H9 (cell line): ENCODE measurements at regions not wholly inside any gene's neighbourhood (a gene's known extent, or its start where the extent isn't known, plus 50 kb on each side); places are given as distances from the start of the nearest gene placed in this dataset.

Source experiments
- DNase-seq: peaks from one replicate; pipeline ENCODE4 v3.0.0-alpha.2; 2017
- H2AFZ ChIP-seq: one replicate; pipeline ENCODE4 v1.6.1; 2013; ENCODE audit warnings: mild to moderate bottlenecking, low read length, control low read depth, moderate library complexity
- H2AK5ac ChIP-seq: 2 replicates; pipeline ENCODE4 v1.6.1; 2013; ENCODE audit warnings: low read length, control low read depth, mixed read lengths; ENCODE audit not compliant: insufficient read length
- H2BK120ac ChIP-seq: one replicate; pipeline ENCODE4 v1.6.1; 2013; ENCODE audit warnings: low read depth, mild to moderate bottlenecking, low read length, control low read depth, inconsistent platforms; ENCODE audit not compliant: poor library complexity, severe bottlenecking
- H2BK12ac ChIP-seq: 2 replicates; pipeline ENCODE4 v1.6.1; 2013; ENCODE audit warnings: low read length, control low read depth, mixed read lengths, low read depth; ENCODE audit not compliant: insufficient read length
- H2BK15ac ChIP-seq: 2 replicates; pipeline ENCODE4 v1.6.1; 2013; ENCODE audit warnings: low read depth, low read length, control low read depth
- H2BK20ac ChIP-seq: one replicate; pipeline ENCODE4 v1.6.1; 2013; ENCODE audit warnings: low read depth, mild to moderate bottlenecking, low read length, control low read depth, inconsistent platforms; ENCODE audit not compliant: poor library complexity, severe bottlenecking
- H2BK5ac ChIP-seq: 2 replicates; pipeline ENCODE4 v1.6.1; 2013; ENCODE audit warnings: low read length, control low read depth, mixed read lengths; ENCODE audit not compliant: insufficient read length
- H3K14ac ChIP-seq: 2 replicates; pipeline ENCODE4 v1.6.1; 2013; ENCODE audit warnings: low read length, control low read depth; ENCODE audit not compliant: insufficient read depth
- H3K18ac ChIP-seq: 2 replicates; pipeline ENCODE4 v1.6.1; 2013; ENCODE audit warnings: low read depth, mild to moderate bottlenecking, mixed read lengths, low read length, control low read depth; ENCODE audit not compliant: insufficient read length
- H3K23ac ChIP-seq: 2 replicates; pipeline ENCODE4 v1.6.1; 2013; ENCODE audit warnings: low read length, control low read depth, mixed read lengths, low read depth; ENCODE audit not compliant: insufficient read length
- H3K23me2 ChIP-seq: 2 replicates; pipeline ENCODE4 v1.6.1; 2013; ENCODE audit warnings: low read depth, mild to moderate bottlenecking, mixed read lengths, low read length, control low read depth; ENCODE audit not compliant: insufficient read length, poor library complexity, severe bottlenecking
- H3K27ac ChIP-seq: 2 replicates; pipeline ENCODE4 v1.5.1; 2013; ENCODE audit warnings: low read length, control low read depth, mixed read lengths, low read depth; ENCODE audit not compliant: insufficient read length
- H3K27me3 ChIP-seq: 2 replicates; pipeline ENCODE4 v1.6.1; 2013; ENCODE audit warnings: low read length, control low read depth, inconsistent platforms; ENCODE audit not compliant: insufficient read depth
- H3K4ac ChIP-seq: 2 replicates; pipeline ENCODE4 v1.6.1; 2013; ENCODE audit warnings: low read depth, mild to moderate bottlenecking, control low read depth, inconsistent platforms, low read length, moderate library complexity
- H3K4me1 ChIP-seq: 2 replicates; pipeline ENCODE4 v1.6.1; 2013; ENCODE audit warnings: low read length, control low read depth, inconsistent platforms; ENCODE audit not compliant: insufficient read depth
- H3K4me2 ChIP-seq: 2 replicates; pipeline ENCODE4 v1.6.1; 2013; ENCODE audit warnings: low read length, control low read depth, mixed read lengths; ENCODE audit not compliant: insufficient read length, insufficient read depth
- H3K56ac ChIP-seq: 2 replicates; pipeline ENCODE4 v1.6.1; 2013; ENCODE audit warnings: low read depth, mild to moderate bottlenecking, mixed read lengths, low read length, control low read depth; ENCODE audit not compliant: insufficient read length
- H3K79me1 ChIP-seq: 2 replicates; pipeline ENCODE4 v1.6.1; 2013; ENCODE audit warnings: low read depth, mild to moderate bottlenecking, moderate library complexity, low read length, control low read depth, inconsistent platforms; ENCODE audit not compliant: insufficient read depth, poor library complexity, severe bottlenecking
- H3K79me2 ChIP-seq: 2 replicates; pipeline ENCODE4 v1.6.1; 2013; ENCODE audit warnings: low read length, control low read depth, inconsistent platforms; ENCODE audit not compliant: insufficient read depth
- H3K9ac ChIP-seq: 2 replicates; pipeline ENCODE4 v1.6.1; 2013; ENCODE audit warnings: low read length, control low read depth, mixed read lengths; ENCODE audit not compliant: insufficient read length; ENCODE audit errors: extremely low read depth
- H3K9me3 ChIP-seq: one replicate; pipeline ENCODE4 v1.6.1; 2013; ENCODE audit warnings: low read depth, low read length, inconsistent platforms; ENCODE audit not compliant: control insufficient read depth
- H3T11ph ChIP-seq: one replicate; pipeline ENCODE4 v1.6.1; 2013; ENCODE audit warnings: mild to moderate bottlenecking, low read length, control low read depth, inconsistent platforms
- H4K20me1 ChIP-seq: one replicate; pipeline ENCODE4 v1.6.1; 2013; ENCODE audit not compliant: control insufficient read depth, insufficient read length, insufficient read depth
- H4K5ac ChIP-seq: 2 replicates; pipeline ENCODE4 v1.6.1; 2013; ENCODE audit warnings: low read depth, mild to moderate bottlenecking, mixed read lengths, low read length, control low read depth; ENCODE audit not compliant: insufficient read length
- H4K8ac ChIP-seq: replicated peaks from 2 replicates; pipeline ENCODE4 v1.6.1; 2013; ENCODE audit warnings: low read length, control low read depth, mixed read lengths, low read depth; ENCODE audit not compliant: insufficient read length
- H4K91ac ChIP-seq: 2 replicates; pipeline ENCODE4 v1.6.1; 2013; ENCODE audit warnings: low read depth, mild to moderate bottlenecking, moderate library complexity, mixed read lengths, low read length, control low read depth; ENCODE audit not compliant: insufficient read length
- H3K27ac Mint-ChIP-seq, 3 experiments: 2 replicates in 2 of 3; 3 replicates in 1 of 3; pipeline ENCODE4 v1.8.0; 2020 to 2021; ENCODE audit warnings: mixed read lengths in 3 of 3, mild to moderate bottlenecking in 1 of 3, moderate library complexity in 1 of 3
- H3K27me3 Mint-ChIP-seq: 2 replicates; pipeline ENCODE4 v1.8.0; 2021; ENCODE audit warnings: low read depth, mild to moderate bottlenecking, moderate library complexity, mixed read lengths
- H3K36me3 Mint-ChIP-seq, 3 experiments: 2 replicates in 2 of 3; 3 replicates in 1 of 3; pipeline ENCODE4 v1.8.0; 2020 to 2021; ENCODE audit warnings: low read depth in 3 of 3, mixed read lengths in 3 of 3; ENCODE audit not compliant: insufficient read depth in 1 of 3
- H3K4me1 Mint-ChIP-seq, 2 experiments: 2 replicates each; pipeline ENCODE4 v1.8.0; 2020; ENCODE audit warnings: mixed read lengths in 2 of 2
- H3K4me3 Mint-ChIP-seq, 2 experiments: 2 replicates in 1 of 2; 3 replicates in 1 of 2; pipeline ENCODE4 v1.8.0; 2020 to 2021; ENCODE audit warnings: mild to moderate bottlenecking in 2 of 2, mixed read lengths in 2 of 2, moderate library complexity in 1 of 2
- H3K9me3 Mint-ChIP-seq, 2 experiments: 2 replicates in 1 of 2; 3 replicates in 1 of 2; pipeline ENCODE4 v1.8.0; 2020; ENCODE audit warnings: mild to moderate bottlenecking in 2 of 2, mixed read lengths in 2 of 2, moderate library complexity in 1 of 2
- WGBS: extraction: QIAGEN DNeasy Blood & Tissue Kit; methylation state at CpG from one replicate; pipeline ENCODE4 v1.1.7; 2013; ENCODE audit warnings: missing lambda C conversion rate, low lambda C conversion rate, mixed read lengths; ENCODE audit not compliant: insufficient read length; ENCODE audit errors: extremely low coverage; 5-methylcytosine and 5-hydroxymethylcytosine counted together
- TF ChIP-seq, protein P1 (sequence below): fragments of 200-600 bp; sonication (generic); conservative IDR thresholded peaks from 3 replicates; pipeline ENCODE4 v1.8.0; 2021; ENCODE audit warnings: antibody characterized with exemption, mild to moderate bottlenecking

DNA sequence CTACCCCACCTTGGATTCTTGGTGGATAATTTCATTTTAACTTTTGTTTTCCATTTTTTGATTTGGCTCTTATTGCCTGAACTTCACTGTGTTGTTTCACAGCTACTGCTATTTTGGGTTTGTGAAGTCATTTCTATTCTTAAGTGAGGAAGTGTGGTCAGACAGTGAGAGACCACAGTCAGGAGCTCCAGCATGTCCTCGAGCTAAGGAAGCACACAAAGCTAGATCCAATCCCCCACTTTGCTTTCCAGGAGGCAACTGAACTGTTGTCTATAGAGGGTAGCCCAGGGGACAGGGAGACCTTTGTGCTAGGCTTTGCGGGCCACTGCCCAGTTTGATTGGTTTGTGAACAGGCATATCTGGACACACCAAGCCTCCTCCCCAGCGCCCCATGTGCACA is 251.8 kb upstream of the KIRREL3 start:
- Histone ChIP-seq H2BK120ac (no peak overlapping the region), H4K8ac (no peak overlapping the region), H3K9me3 (no peaks in the 10 kb centered on the region), H3K23me2 (no peaks in the 10 kb centered on the region), H2AFZ (no peak overlapping the region), H2BK15ac (no peak overlapping the region), H3K79me1 (no peaks in the 10 kb centered on the region), H4K91ac (no peak overlapping the region), H2BK20ac (no peak overlapping the region), H3K23ac (no peak overlapping the region), H3K27me3 (no peaks in the 10 kb centered on the region), H3K4me2 (no peak overlapping the region), H4K5ac (no peak overlapping the region), H3K79me2 (no peaks in the 10 kb centered on the region), H2AK5ac (no peak overlapping the region), H3K4ac (no peak overlapping the region), H4K20me1 (no peaks in the 10 kb centered on the region), H3K56ac (no peak overlapping the region), H3K18ac (no peak overlapping the region), H3K4me1 (no peaks in the 10 kb centered on the region), H2BK12ac (no peak overlapping the region), H3T11ph (no peak overlapping the region), H3K27ac (no peak overlapping the region), H2BK5ac (no peak overlapping the region), H3K14ac (no peak overlapping the region), H3K9ac (no peak overlapping the region)
- H3K4me1 Mint-ChIP-seq = peaks cover 8 to 12% of the 10 kb centered on the region in 2 experiments
- no peaks in the 10 kb centered on the region; the same call in 1 of the 2 replicates for H3K27me3 Mint-ChIP-seq
- TF ChIP-seq, protein P1, sequence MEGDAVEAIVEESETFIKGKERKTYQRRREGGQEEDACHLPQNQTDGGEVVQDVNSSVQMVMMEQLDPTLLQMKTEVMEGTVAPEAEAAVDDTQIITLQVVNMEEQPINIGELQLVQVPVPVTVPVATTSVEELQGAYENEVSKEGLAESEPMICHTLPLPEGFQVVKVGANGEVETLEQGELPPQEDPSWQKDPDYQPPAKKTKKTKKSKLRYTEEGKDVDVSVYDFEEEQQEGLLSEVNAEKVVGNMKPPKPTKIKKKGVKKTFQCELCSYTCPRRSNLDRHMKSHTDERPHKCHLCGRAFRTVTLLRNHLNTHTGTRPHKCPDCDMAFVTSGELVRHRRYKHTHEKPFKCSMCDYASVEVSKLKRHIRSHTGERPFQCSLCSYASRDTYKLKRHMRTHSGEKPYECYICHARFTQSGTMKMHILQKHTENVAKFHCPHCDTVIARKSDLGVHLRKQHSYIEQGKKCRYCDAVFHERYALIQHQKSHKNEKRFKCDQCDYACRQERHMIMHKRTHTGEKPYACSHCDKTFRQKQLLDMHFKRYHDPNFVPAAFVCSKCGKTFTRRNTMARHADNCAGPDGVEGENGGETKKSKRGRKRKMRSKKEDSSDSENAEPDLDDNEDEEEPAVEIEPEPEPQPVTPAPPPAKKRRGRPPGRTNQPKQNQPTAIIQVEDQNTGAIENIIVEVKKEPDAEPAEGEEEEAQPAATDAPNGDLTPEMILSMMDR = no peak
- H3K36me3 Mint-ChIP-seq = no peaks in the 10 kb centered on the region
- H3K27ac Mint-ChIP-seq = no peak overlapping the region
- H3K9me3 Mint-ChIP-seq = no peaks in the 10 kb centered on the region
- no peak overlapping the region for H3K4me3 Mint-ChIP-seq
- DNase-seq = no peak
- WGBS = no CpG with 5 or more reads among the region's 3 CpGs
